Ovary (tissue), 7 donors: ENCODE measurements at regions not wholly inside any gene's neighbourhood (a gene's known extent, or its start where the extent isn't known, plus 50 kb on each side); places are given as distances from the start of the nearest gene placed in this dataset.

Experiments
- DNase-seq, 5 donors: peaks; one replicate each; pipeline ENCODE4 v3.0.0-alpha.2; 2019 to 2020
- H3K27ac ChIP-seq, 2 donors: fragments of 200-600 bp; one replicate each; pipeline versions ENCODE4 v1.5.1 to v1.8.0; 2019 to 2022
- H3K27me3 ChIP-seq: fragments of 200-600 bp; one replicate; pipeline ENCODE4 v1.8.0; 2022
- H3K36me3 ChIP-seq: fragments of 200-600 bp; sonication (generic); one replicate; pipeline ENCODE4 v1.5.1; 2019
- H3K4me1 ChIP-seq: one replicate; pipeline ENCODE4 v1.8.1; 2013; ENCODE audit warnings: mild to moderate bottlenecking, moderate library complexity; ENCODE audit not compliant: insufficient read depth
- H3K4me3 ChIP-seq: fragments of 200-600 bp; sonication (generic); one replicate; pipeline ENCODE4 v1.5.1; 2017
- H3K9me3 ChIP-seq, 2 donors: fragments of 200-600 bp in 1 of 2; sonication (generic) in 1 of 2; one replicate each; pipeline versions ENCODE4 v1.5.1 to v1.8.1; 2013 to 2019; ENCODE audit warnings: mild to moderate bottlenecking in 1 of 2, moderate library complexity in 1 of 2
- EP300 ChIP-seq: sonication (generic); formaldehyde crosslinking; IDR thresholded peaks from one replicate; pipeline ENCODE4 v1.6.1; 2017; ENCODE audit warnings: antibody characterized with exemption
- POLR2A ChIP-seq: fragments of 450-650 bp; IDR thresholded peaks from one replicate; pipeline ENCODE4 v1.6.1; 2017; ENCODE audit warnings: antibody characterized with exemption, mild to moderate bottlenecking, moderate library complexity
- WGBS, 3 donors: extraction: QIAGEN DNeasy Blood & Tissue Kit in 1 of 3; methylation state at CpG; one replicate each; pipeline versions ENCODE4 v1.1.5 to v1.1.7; 2013 to 2017; 5-methylcytosine and 5-hydroxymethylcytosine counted together
- intact Hi-C, 4 donors: fragments of 100-400 bp; cut with DNase I; formaldehyde crosslinking; loops; one replicate each; pipeline versions ENCODE4 v1.11.0 to v1.15.1; 2022 to 2023
- TF ChIP-seq, protein P1 (sequence below), 3 donors: fragments of 450-650 bp in 2 of 3; fragments of 200-600 bp in 1 of 3; IDR thresholded peaks; one replicate each; pipeline versions ENCODE4 v1.5.1 to v1.8.0; 2016 to 2022; ENCODE audit warnings: antibody characterized with exemption in 3 of 3, mild to moderate bottlenecking in 1 of 3
- donor health status: DM: no; HTN: no; CAD: no; lungs with moderate emphysema.
- donor health status: DM: no; HTN: no; CAD: no.
- donor health status: Bipolar disorder and iron deficiency.
- donor health status: DM: no; HTN: no; CAD: no.
- donor health status: DM: yes; HTN: yes; CAD: no.

DNA sequence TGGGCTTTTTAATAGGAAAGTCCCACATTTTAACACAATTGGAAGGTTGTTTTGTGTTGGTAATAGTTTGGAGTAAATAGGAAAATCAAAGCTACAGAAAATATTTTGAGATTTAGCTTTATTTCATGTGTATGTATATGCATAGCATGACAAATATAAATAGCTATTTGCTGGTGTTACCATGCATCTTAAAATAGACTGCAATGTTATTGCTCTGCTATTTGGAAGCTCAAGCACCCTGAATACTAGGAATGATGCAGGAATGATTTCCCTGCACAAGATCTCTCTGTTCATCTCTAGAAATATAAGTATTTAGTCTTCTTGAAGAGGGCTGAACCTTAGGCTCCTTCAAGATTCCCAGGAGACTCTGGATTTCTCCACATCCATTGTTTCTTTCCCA lies 268.3 kb upstream of the POGK start:
- no peaks in the 10 kb centered on the region for H3K4me1 ChIP-seq
- H3K27ac ChIP-seq = no peak overlapping the region
- H3K27me3 ChIP-seq = no peaks in the 10 kb centered on the region
- intact Hi-C loops = no loop called here
- TF ChIP-seq, protein P1, sequence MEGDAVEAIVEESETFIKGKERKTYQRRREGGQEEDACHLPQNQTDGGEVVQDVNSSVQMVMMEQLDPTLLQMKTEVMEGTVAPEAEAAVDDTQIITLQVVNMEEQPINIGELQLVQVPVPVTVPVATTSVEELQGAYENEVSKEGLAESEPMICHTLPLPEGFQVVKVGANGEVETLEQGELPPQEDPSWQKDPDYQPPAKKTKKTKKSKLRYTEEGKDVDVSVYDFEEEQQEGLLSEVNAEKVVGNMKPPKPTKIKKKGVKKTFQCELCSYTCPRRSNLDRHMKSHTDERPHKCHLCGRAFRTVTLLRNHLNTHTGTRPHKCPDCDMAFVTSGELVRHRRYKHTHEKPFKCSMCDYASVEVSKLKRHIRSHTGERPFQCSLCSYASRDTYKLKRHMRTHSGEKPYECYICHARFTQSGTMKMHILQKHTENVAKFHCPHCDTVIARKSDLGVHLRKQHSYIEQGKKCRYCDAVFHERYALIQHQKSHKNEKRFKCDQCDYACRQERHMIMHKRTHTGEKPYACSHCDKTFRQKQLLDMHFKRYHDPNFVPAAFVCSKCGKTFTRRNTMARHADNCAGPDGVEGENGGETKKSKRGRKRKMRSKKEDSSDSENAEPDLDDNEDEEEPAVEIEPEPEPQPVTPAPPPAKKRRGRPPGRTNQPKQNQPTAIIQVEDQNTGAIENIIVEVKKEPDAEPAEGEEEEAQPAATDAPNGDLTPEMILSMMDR (IDR thresholded peaks at IDR 0.05) = no peak
- TF ChIP-seq EP300 (no peak), POLR2A (no peak)
- no peak for DNase-seq
- no peaks in the 10 kb centered on the region for H3K9me3 ChIP-seq
- H3K4me3 ChIP-seq = no peak overlapping the region
- no peaks in the 10 kb centered on the region for H3K36me3 ChIP-seq

DNA sequence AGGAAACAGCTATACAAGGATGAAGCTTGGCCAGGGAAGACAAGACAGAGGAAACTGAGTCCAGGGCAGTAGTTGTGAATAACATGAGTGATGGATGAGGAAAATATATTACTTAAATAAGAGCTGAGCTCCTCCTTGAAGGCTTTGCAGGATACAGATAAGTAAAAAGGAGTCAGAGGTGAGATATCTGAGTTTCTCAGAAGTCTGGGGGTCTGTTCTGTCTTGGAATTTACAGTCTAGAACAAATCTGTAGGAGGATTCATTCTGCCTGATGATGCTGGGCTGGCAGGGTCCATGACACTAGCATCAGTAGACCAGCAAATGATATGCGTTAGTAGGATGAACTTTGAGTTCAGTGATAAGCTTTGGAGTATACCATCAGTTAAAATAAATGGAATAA lies 266.1 kb upstream of the POGK start:
- WGBS, 3 donors = 71 to 88% (median 77%) methylated on average over 1 of the region's 1 CpG
- Histone ChIP-seq H3K4me1 (no peaks in the 10 kb centered on the region), H3K27ac (no peak overlapping the region), H3K4me3 (no peak overlapping the region), H3K27me3 (no peaks in the 10 kb centered on the region), H3K36me3 (no peaks in the 10 kb centered on the region), H3K9me3 (no peaks in the 10 kb centered on the region)
- DNase-seq = no peak
- TF ChIP-seq, protein P1 (IDR thresholded peaks at IDR 0.05) = no peak
- TF ChIP-seq EP300 (no peak), POLR2A (no peak)
- intact Hi-C loops = no loop called here

DNA sequence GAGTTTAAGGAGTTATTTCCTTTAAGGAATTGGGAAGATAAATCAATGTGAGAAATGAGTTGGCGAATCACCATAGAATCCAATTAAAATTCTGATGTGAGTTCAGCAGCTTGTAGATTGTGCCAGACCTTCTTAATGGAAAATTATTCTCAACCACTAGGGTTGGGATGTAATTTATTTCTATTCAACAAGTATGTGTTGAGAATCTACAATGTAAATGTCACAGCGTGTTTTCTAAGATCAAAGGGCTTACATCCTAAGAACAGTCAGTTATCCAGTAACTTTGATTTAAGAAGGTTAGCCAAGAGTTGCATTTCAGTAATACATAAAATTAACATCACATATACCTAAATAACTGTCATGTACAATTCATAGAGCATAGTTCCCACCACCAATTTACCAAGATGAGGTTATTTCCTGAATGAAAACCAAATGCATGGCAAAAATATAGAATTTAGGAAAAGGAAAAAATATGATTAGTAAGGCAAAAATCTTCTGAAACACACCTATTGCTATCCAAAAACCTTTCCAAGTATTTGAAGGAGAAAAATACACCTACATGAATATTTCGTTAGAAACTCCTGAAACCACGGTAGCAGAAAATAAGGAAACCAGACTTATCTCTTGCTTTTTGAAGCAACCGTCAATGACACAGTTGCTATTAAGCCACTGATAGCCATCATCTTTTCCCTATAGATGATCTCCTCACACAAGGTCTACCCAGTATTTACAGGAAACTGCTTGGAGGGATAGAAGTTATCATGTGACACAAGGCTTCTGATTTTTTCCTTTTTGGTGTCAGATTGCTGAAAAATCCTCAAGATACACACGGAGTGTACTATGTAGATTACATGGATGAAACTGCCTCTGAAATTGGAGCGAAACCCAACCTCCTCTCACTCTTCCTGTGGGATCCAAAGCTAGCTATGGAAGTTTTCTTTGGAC lies 259.4 kb upstream of the POGK start:
- H3K27me3 ChIP-seq = no peaks in the 10 kb centered on the region
- WGBS, 3 donors = 67 to 77% (median 76%) methylated on average over 7 of the region's 7 CpGs
- no peak for DNase-seq
- H3K4me3 ChIP-seq = no peak overlapping the region
- TF ChIP-seq, protein P1 (IDR thresholded peaks at IDR 0.05) = no peak
- TF ChIP-seq POLR2A (no peak), EP300 (no peak)
- intact Hi-C loops = no loop called here
- no peaks in the 10 kb centered on the region for H3K36me3 ChIP-seq
- H3K27ac ChIP-seq = no peak overlapping the region
- no peaks in the 10 kb centered on the region for H3K9me3 ChIP-seq
- H3K4me1 ChIP-seq = no peaks in the 10 kb centered on the region

DNA sequence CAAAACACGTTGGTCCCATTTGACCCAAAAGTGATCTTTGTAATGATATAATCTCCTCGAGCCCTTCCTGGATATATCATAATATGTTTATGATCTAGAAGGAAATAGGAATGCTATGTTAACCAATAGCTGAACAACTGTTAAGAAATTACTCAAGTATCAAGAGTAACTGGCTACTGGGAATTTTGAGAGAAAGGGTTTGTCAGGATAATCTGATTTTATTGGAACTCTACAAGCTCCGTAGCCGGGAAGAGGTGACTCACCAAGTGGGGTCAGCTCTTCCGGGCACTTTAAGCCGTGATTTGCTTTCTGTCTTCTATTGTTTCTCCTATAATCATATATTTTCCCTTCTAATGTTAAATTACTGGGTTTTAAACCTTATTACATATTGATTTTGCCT lies 250.5 kb upstream of the POGK start:
- no peaks in the 10 kb centered on the region for H3K4me1 ChIP-seq
- 74 to 89% (median 76%) methylated on average over 6 of the region's 6 CpGs for WGBS, 3 donors
- no peaks in the 10 kb centered on the region for H3K9me3 ChIP-seq
- intact Hi-C loops = no loop called here
- no peaks in the 10 kb centered on the region for H3K36me3 ChIP-seq
- no peak for TF ChIP-seq POLR2A
- no peak for TF ChIP-seq EP300
- TF ChIP-seq, protein P1 (IDR thresholded peaks at IDR 0.05) = no peak
- H3K27me3 ChIP-seq = no peaks in the 10 kb centered on the region
- DNase-seq = no peak
- H3K4me3 ChIP-seq = no peak overlapping the region
- no peak overlapping the region for H3K27ac ChIP-seq
